Fibroblast of lung (primary cell): ENCODE measurements at regions not wholly inside any gene's neighbourhood (a gene's known extent, or its start where the extent isn't known, plus 50 kb on each side); places are given as distances from the start of the nearest gene placed in this dataset.
"Not testable (repeated sequence)": the region's sequence is repeated elsewhere in the genome, so short reads cannot be mapped to it uniquely, and the experiment has no call there.

Experiments
- EZH2 ChIP-seq: IDR thresholded peaks from 2 replicates; pipeline ENCODE4 v1.5.1; 2012; ENCODE audit warnings: low read length, control low read depth, mild to moderate bottlenecking; ENCODE audit errors: missing control alignments
- TF ChIP-seq, protein P1 (sequence below), 2 donors: IDR thresholded peaks in 1 of 2; conservative IDR thresholded peaks in 1 of 2; 1 replicate in 1 of 2; 2 replicates in 1 of 2; pipeline ENCODE4 v1.5.1; 2011 to 2012; ENCODE audit warnings: low read length in 2 of 2, control low read depth in 1 of 2, inconsistent platforms in 1 of 2, low read depth in 1 of 2, mild to moderate bottlenecking in 1 of 2

DNA sequence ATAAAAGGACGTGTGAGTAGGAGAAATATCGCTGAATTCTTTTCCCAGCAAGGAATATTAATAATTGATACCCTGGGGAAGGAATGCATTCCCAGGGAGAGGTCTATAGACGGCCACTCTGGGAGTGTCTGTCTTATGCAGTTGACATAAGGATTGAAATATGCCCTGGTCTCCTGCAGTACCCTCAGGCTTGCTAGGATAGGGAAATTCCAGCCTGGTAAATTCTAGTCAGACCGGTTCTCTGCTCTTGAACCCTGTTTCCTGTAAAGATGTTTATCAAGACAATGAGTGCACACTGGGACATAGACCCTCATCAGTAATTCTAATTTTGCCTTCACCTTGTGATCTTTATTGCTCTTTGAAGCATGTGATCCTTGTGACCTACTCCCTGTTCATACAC is 224.2 kb upstream of the ADGRL4 start:
- TF ChIP-seq, protein P1, sequence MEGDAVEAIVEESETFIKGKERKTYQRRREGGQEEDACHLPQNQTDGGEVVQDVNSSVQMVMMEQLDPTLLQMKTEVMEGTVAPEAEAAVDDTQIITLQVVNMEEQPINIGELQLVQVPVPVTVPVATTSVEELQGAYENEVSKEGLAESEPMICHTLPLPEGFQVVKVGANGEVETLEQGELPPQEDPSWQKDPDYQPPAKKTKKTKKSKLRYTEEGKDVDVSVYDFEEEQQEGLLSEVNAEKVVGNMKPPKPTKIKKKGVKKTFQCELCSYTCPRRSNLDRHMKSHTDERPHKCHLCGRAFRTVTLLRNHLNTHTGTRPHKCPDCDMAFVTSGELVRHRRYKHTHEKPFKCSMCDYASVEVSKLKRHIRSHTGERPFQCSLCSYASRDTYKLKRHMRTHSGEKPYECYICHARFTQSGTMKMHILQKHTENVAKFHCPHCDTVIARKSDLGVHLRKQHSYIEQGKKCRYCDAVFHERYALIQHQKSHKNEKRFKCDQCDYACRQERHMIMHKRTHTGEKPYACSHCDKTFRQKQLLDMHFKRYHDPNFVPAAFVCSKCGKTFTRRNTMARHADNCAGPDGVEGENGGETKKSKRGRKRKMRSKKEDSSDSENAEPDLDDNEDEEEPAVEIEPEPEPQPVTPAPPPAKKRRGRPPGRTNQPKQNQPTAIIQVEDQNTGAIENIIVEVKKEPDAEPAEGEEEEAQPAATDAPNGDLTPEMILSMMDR (conservative IDR thresholded peaks at IDR 0.05 in 1 of 2, IDR thresholded peaks at IDR 0.05 in 1 of 2; ENCODE audit: low read depth in 1 of 2, low read length in 2 of 2), result not testable (repeated sequence)
- not testable (repeated sequence) for TF ChIP-seq EZH2
